ENCODE measurements at regions not wholly inside any gene's neighbourhood (a gene's known extent, or its start where the extent isn't known, plus 50 kb on each side); places are given as distances from the start of the nearest gene placed in this dataset.

DNA sequence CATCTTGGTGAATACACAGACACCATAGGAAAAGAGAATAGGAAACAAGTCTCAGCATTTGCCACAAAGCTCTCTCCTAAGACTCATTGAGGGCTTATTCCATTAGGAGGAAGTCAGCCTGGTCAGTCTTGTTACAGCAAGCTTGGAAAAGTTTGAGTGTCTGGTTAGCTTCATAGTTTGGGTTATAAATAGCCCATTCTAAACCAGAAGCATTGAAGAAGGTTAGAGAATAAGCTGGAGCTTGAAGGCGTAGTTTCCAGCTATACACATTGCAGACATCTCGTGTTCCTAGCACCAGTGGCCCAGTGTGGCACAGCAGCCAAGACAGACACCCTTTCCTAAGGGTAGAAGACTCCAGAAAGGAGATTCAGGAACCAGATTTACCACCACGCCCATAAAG is 168.8 kb upstream of the RBM19 start:
- no peaks in the 10 kb centered on the region for H3K27me3 Mint-ChIP-seq (ENCODE audit: unreplicated experiment)
- TF ChIP-seq, protein P1, sequence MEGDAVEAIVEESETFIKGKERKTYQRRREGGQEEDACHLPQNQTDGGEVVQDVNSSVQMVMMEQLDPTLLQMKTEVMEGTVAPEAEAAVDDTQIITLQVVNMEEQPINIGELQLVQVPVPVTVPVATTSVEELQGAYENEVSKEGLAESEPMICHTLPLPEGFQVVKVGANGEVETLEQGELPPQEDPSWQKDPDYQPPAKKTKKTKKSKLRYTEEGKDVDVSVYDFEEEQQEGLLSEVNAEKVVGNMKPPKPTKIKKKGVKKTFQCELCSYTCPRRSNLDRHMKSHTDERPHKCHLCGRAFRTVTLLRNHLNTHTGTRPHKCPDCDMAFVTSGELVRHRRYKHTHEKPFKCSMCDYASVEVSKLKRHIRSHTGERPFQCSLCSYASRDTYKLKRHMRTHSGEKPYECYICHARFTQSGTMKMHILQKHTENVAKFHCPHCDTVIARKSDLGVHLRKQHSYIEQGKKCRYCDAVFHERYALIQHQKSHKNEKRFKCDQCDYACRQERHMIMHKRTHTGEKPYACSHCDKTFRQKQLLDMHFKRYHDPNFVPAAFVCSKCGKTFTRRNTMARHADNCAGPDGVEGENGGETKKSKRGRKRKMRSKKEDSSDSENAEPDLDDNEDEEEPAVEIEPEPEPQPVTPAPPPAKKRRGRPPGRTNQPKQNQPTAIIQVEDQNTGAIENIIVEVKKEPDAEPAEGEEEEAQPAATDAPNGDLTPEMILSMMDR (IDR thresholded peaks at IDR 0.05; ENCODE audit: partially characterized antibody, unreplicated experiment): no peak

DNA sequence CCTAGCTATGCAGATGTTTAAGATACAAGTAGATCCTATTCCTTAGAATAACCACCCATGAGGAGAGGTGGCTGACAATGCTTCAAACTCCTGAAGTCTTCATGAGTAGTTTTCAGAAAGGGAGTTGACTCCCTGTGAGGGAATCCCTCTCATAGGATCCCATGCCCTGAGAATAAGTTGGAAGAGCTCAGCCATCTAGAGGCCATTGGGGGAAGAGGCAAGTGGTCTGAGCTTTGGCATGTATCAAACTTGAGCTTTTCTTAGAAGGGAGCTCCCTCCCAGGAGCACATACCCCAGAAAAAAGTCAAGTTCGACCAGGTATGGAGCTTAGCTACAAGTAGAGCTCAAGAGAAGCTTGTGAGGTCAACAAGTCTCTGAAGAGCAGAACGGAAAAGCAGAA is 165.7 kb upstream of the RBM19 start:
- H3K4me3 Mint-ChIP-seq (ENCODE audit: unreplicated experiment): no peak overlapping the region
- no peak overlapping the region for H3K27ac Mint-ChIP-seq (ENCODE audit: unreplicated experiment)
- no peaks in the 10 kb centered on the region for H3K27me3 Mint-ChIP-seq (ENCODE audit: unreplicated experiment)
- no peaks in the 10 kb centered on the region for H3K36me3 Mint-ChIP-seq (ENCODE audit: unreplicated experiment)
- DNase-seq: no peak
- H3K4me1 Mint-ChIP-seq (ENCODE audit: low read depth, unreplicated experiment): no peaks in the 10 kb centered on the region
- no peaks in the 10 kb centered on the region for H3K9me3 Mint-ChIP-seq (ENCODE audit: unreplicated experiment)
- TF ChIP-seq, protein P1 (IDR thresholded peaks at IDR 0.05; ENCODE audit: partially characterized antibody, unreplicated experiment): no peak

More for the DNA sequence above, 168.8 kb upstream of the RBM19 start:
- Mint-ChIP-seq H3K36me3 (ENCODE audit: unreplicated experiment) (no peaks in the 10 kb centered on the region), H3K4me1 (ENCODE audit: low read depth, unreplicated experiment) (peaks cover 2% of the 10 kb centered on the region), H3K4me3 (ENCODE audit: unreplicated experiment) (no peak overlapping the region), H3K27ac (ENCODE audit: unreplicated experiment) (no peak overlapping the region), H3K9me3 (ENCODE audit: unreplicated experiment) (no peaks in the 10 kb centered on the region)
- DNase-seq: no peak

DNA sequence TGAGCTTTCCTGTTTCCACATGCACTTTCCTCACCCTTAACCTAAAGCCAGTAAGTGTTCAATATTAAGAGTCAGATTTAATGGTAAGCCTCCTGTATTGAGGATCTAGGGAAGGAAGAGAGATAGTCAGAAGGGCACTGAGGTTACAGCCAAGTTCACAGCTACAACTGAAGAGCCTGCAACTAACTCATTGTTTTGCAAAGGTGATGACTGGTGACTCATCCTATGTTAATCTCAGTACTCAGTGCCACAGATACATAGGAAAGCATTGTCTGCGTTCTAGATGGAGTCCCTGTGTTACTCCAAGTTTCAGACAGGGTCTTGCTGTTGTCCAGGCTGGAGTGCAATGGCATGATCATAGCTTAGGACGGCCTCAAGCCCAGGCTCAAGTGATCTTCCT is 157.0 kb upstream of the RBM19 start:
- H3K36me3 Mint-ChIP-seq (ENCODE audit: unreplicated experiment): no peaks in the 10 kb centered on the region
- no peaks in the 10 kb centered on the region for H3K4me1 Mint-ChIP-seq (ENCODE audit: low read depth, unreplicated experiment)
- H3K4me3 Mint-ChIP-seq (ENCODE audit: unreplicated experiment): no peak overlapping the region
- no peaks in the 10 kb centered on the region for H3K9me3 Mint-ChIP-seq (ENCODE audit: unreplicated experiment)
- DNase-seq: no peak
- TF ChIP-seq, protein P1 (IDR thresholded peaks at IDR 0.05; ENCODE audit: partially characterized antibody, unreplicated experiment): no peak
- H3K27ac Mint-ChIP-seq (ENCODE audit: unreplicated experiment): no peak overlapping the region
- H3K27me3 Mint-ChIP-seq (ENCODE audit: unreplicated experiment): peaks cover 2% of the 10 kb centered on the region

GRCh38 chr12:114122016-114122415 is 155.9 kb upstream of the RBM19 start:
- TF ChIP-seq, protein P1 (IDR thresholded peaks at IDR 0.05; ENCODE audit: partially characterized antibody, unreplicated experiment): no peak
- DNase-seq: no peak
- Mint-ChIP-seq H3K4me1 (ENCODE audit: low read depth, unreplicated experiment) (no peaks in the 10 kb centered on the region), H3K9me3 (ENCODE audit: unreplicated experiment) (no peaks in the 10 kb centered on the region), H3K27me3 (ENCODE audit: unreplicated experiment) (peaks cover 2% of the 10 kb centered on the region), H3K36me3 (ENCODE audit: unreplicated experiment) (no peaks in the 10 kb centered on the region), H3K4me3 (ENCODE audit: unreplicated experiment) (no peak overlapping the region), H3K27ac (ENCODE audit: unreplicated experiment) (no peak overlapping the region)

GRCh38 chr12:114119316-114119715 is 153.2 kb upstream of the RBM19 start:
- Mint-ChIP-seq H3K9me3 (ENCODE audit: unreplicated experiment) (no peaks in the 10 kb centered on the region), H3K27me3 (ENCODE audit: unreplicated experiment) (peaks cover 2% of the 10 kb centered on the region), H3K36me3 (ENCODE audit: unreplicated experiment) (peaks cover 16% of the 10 kb centered on the region), H3K4me3 (ENCODE audit: unreplicated experiment) (no peak overlapping the region), H3K27ac (ENCODE audit: unreplicated experiment) (no peak overlapping the region), H3K4me1 (ENCODE audit: low read depth, unreplicated experiment) (no peaks in the 10 kb centered on the region)
- TF ChIP-seq, protein P1 (IDR thresholded peaks at IDR 0.05; ENCODE audit: partially characterized antibody, unreplicated experiment): no peak
- no peak for DNase-seq
